ENCODE measurements at regions not wholly inside any gene's neighbourhood (a gene's known extent, or its start where the extent isn't known, plus 50 kb on each side); places are given as distances from the start of the nearest gene placed in this dataset.

DNA sequence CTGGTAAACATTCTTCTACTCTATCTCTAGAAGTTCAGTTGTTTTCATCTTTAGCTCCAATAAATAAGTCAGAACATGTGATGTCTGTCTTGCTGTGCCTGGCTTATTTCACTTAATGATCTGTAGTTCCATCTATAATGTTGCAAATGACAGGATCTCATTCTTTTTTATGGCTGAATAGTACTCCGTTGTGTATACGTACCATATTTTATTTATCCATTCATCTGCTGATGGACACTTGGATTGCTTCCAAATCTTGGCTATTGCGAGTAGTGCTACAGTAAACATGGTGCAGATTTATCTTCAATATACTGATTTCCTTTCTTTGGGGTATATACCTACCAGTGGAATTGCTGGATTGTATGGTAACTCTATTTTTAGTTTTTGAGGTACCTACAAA, 124.4 kb downstream of the ZNF33B start:
- ATAC-seq (no peak), DNase-seq (no peak)
- 92% methylated on average over 3 of the region's 3 CpGs for WGBS (ENCODE audit: insufficient coverage, low coverage, low lambda C conversion rate, missing lambda C conversion rate)
- Histone ChIP-seq H3K27ac (no peak overlapping the region), H3K36me3 (no peaks in the 10 kb centered on the region), H3K4me1 (no peaks in the 10 kb centered on the region), H3K9me3 (peaks cover 0 to 56% (median 27%) of the 10 kb centered on the region in 4 donors), H3K27me3 (no peaks in the 10 kb centered on the region), H3K4me3 (no peak overlapping the region)
- TF ChIP-seq POLR2A (IDR thresholded peaks at IDR 0.05): no peak
- TF ChIP-seq, protein P1, sequence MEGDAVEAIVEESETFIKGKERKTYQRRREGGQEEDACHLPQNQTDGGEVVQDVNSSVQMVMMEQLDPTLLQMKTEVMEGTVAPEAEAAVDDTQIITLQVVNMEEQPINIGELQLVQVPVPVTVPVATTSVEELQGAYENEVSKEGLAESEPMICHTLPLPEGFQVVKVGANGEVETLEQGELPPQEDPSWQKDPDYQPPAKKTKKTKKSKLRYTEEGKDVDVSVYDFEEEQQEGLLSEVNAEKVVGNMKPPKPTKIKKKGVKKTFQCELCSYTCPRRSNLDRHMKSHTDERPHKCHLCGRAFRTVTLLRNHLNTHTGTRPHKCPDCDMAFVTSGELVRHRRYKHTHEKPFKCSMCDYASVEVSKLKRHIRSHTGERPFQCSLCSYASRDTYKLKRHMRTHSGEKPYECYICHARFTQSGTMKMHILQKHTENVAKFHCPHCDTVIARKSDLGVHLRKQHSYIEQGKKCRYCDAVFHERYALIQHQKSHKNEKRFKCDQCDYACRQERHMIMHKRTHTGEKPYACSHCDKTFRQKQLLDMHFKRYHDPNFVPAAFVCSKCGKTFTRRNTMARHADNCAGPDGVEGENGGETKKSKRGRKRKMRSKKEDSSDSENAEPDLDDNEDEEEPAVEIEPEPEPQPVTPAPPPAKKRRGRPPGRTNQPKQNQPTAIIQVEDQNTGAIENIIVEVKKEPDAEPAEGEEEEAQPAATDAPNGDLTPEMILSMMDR (IDR thresholded peaks at IDR 0.05): no peak
- intact Hi-C loops (cut with DNase I): no loop called here

DNA sequence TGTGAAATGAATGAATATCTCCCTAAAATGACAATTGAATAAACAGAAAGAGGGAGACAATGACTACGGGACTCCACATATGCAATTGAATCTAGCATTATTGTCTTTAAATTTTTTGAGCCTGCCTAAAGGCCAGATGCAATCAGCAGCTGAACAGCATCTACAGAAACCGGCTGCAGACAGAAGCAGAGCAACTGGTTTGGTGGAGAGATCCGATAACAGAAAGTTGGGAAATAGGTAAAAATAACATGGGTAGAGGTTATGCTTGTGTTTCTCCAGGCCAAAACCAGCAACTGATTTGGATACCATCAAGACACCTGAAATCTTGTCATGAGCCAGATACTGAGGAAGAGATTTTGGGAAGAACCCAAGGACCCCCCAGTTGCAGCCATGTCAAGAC, 146.6 kb downstream of the ZNF33B start:
- H3K4me3 ChIP-seq: no peak overlapping the region
- intact Hi-C loops (cut with DNase I): no loop called here
- 60% methylated on average over 1 of the region's 3 CpGs for WGBS (ENCODE audit: insufficient coverage, low coverage, low lambda C conversion rate, missing lambda C conversion rate)
- H3K27ac ChIP-seq: no peak overlapping the region
- no peaks in the 10 kb centered on the region for H3K27me3 ChIP-seq
- DNase-seq: no peak
- no peak for TF ChIP-seq POLR2A (IDR thresholded peaks at IDR 0.05)
- TF ChIP-seq, protein P1 (IDR thresholded peaks at IDR 0.05): no peak
- no peaks in the 10 kb centered on the region for H3K9me3 ChIP-seq
- H3K36me3 ChIP-seq: no peaks in the 10 kb centered on the region
- ATAC-seq: no peak
- no peaks in the 10 kb centered on the region for H3K4me1 ChIP-seq

- TF ChIP-seq, protein P1 (IDR thresholded peaks at IDR 0.05): no peak
- TF ChIP-seq POLR2A (IDR thresholded peaks at IDR 0.05): no peak
- Histone ChIP-seq H3K4me3 (no peak overlapping the region), H3K27me3 (no peaks in the 10 kb centered on the region), H3K36me3 (no peaks in the 10 kb centered on the region), H3K27ac (no peak overlapping the region), H3K9me3 (no peaks in the 10 kb centered on the region), H3K4me1 (no peaks in the 10 kb centered on the region)
- no peak for DNase-seq
- 64% methylated on average over 2 of the region's 2 CpGs for WGBS (ENCODE audit: insufficient coverage, low coverage, low lambda C conversion rate, missing lambda C conversion rate)
- no peak for ATAC-seq
- intact Hi-C loops (cut with DNase I): no loop called here
These were observed 147.3 kb downstream of the ZNF33B start for GRCh38 chr10:42491001-42491592.

- Histone ChIP-seq H3K27me3 (no peaks in the 10 kb centered on the region), H3K9me3 (no peaks in the 10 kb centered on the region), H3K4me3 (no peak overlapping the region), H3K36me3 (no peaks in the 10 kb centered on the region), H3K27ac (no peak overlapping the region), H3K4me1 (no peaks in the 10 kb centered on the region)
- no peak for DNase-seq
- TF ChIP-seq, protein P1 (IDR thresholded peaks at IDR 0.05): no peak
- TF ChIP-seq POLR2A (IDR thresholded peaks at IDR 0.05): no peak
- WGBS (ENCODE audit: insufficient coverage, low coverage, low lambda C conversion rate, missing lambda C conversion rate): 13% methylated on average over 1 of the region's 1 CpG
- no peak for ATAC-seq
- intact Hi-C loops (cut with DNase I): no loop called here
These were observed 148.0 kb downstream of the ZNF33B start for GRCh38 chr10:42490368-42490767.

GRCh38 chr10:42488416-42488815, 150.0 kb downstream of the ZNF33B start:
- TF ChIP-seq, protein P1 (IDR thresholded peaks at IDR 0.05): no peak
- TF ChIP-seq POLR2A (IDR thresholded peaks at IDR 0.05): no peak
- intact Hi-C loops (cut with DNase I): no loop called here
- ATAC-seq (no peak), DNase-seq (no peak)
- no peaks in the 10 kb centered on the region for H3K9me3 ChIP-seq
- no peaks in the 10 kb centered on the region for H3K4me1 ChIP-seq
- no peaks in the 10 kb centered on the region for H3K27me3 ChIP-seq
- WGBS (ENCODE audit: insufficient coverage, low coverage, low lambda C conversion rate, missing lambda C conversion rate): 20% methylated on average over 3 of the region's 5 CpGs
- no peak overlapping the region for H3K4me3 ChIP-seq
- no peaks in the 10 kb centered on the region for H3K36me3 ChIP-seq
- no peak overlapping the region for H3K27ac ChIP-seq

Data from right lobe of liver (tissue), 6 donors.